ENCODE measurements at regions not wholly inside any gene's neighbourhood (a gene's known extent, or its start where the extent isn't known, plus 50 kb on each side); places are given as distances from the start of the nearest gene placed in this dataset.

DNA sequence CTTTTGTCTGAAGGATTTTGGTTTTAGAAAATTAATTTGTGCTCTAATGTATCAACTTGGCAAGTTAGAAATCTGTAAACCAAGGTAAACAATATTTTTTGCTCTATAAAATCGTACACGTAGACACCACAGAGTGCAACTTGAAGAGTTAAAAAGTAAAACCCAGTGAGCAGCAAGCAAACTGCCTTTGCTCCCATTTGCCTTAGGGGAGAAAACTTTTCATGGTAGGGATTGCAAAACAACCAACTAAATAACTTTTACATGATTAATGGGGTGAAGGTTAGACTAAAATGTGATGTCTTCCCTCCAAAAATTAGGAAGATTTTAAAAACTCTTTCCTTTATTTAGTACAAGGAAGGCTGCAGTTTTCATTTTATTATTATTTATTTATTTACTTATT is 224.2 kb upstream of the LYZL1 start:
- H3K9me2 ChIP-seq (ENCODE audit: low read depth, low read length): no peaks in the 10 kb centered on the region
- H2AFZ ChIP-seq (ENCODE audit: low read length): no peak overlapping the region
- H3K36me3 ChIP-seq (ENCODE audit: insufficient read depth, low read length): no peaks in the 10 kb centered on the region
- TF ChIP-seq, protein P1, sequence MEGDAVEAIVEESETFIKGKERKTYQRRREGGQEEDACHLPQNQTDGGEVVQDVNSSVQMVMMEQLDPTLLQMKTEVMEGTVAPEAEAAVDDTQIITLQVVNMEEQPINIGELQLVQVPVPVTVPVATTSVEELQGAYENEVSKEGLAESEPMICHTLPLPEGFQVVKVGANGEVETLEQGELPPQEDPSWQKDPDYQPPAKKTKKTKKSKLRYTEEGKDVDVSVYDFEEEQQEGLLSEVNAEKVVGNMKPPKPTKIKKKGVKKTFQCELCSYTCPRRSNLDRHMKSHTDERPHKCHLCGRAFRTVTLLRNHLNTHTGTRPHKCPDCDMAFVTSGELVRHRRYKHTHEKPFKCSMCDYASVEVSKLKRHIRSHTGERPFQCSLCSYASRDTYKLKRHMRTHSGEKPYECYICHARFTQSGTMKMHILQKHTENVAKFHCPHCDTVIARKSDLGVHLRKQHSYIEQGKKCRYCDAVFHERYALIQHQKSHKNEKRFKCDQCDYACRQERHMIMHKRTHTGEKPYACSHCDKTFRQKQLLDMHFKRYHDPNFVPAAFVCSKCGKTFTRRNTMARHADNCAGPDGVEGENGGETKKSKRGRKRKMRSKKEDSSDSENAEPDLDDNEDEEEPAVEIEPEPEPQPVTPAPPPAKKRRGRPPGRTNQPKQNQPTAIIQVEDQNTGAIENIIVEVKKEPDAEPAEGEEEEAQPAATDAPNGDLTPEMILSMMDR (IDR thresholded peaks at IDR 0.05; ENCODE audit: low read length): no peak
- no peak for TF ChIP-seq EZH2 (IDR thresholded peaks at IDR 0.05; ENCODE audit: borderline replicate concordance, low read length)
- H3K9me3 ChIP-seq (ENCODE audit: low read length): no peaks in the 10 kb centered on the region
- no peak overlapping the region for H3K4me2 ChIP-seq (ENCODE audit: low read length)
- no peaks in the 10 kb centered on the region for H3K27me3 ChIP-seq (ENCODE audit: insufficient read depth, low read length)
- H3K27ac ChIP-seq (ENCODE audit: low read depth, low read length, poor library complexity, severe bottlenecking): no peak overlapping the region
- H3K4me1 ChIP-seq (ENCODE audit: insufficient read depth, low read length, severe bottlenecking): no peaks in the 10 kb centered on the region
- no peak overlapping the region for H3K9ac ChIP-seq (ENCODE audit: low read length)
- no peak overlapping the region for H3K4me3 ChIP-seq (ENCODE audit: low read depth, low read length, poor library complexity, severe bottlenecking)
- H3K79me2 ChIP-seq (ENCODE audit: insufficient read depth, low read length): no peaks in the 10 kb centered on the region
- H4K20me1 ChIP-seq (ENCODE audit: insufficient read depth, low read length): no peaks in the 10 kb centered on the region
- H3F3A ChIP-seq (ENCODE audit: insufficient read depth, low read length): no peaks in the 10 kb centered on the region

DNA sequence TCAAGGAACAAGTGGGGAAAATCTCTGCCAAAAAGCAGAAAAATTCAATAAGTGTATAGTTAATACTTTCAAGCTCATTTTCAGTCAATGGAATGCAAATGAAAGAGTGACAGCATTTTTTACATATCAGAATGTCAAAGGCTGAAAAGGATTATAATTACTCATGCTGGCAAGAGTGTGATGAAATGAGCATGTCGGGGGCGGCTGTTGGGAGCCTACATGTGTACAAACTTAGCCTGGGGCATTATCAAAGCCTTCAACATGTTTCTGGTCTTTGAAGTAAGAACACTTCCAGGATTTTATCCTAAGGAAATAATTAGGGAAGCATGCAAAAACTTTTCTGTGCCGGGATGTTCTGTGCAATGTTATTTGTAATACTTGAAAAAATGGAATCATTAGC is 221.7 kb upstream of the LYZL1 start:
- Histone ChIP-seq H3K27ac (ENCODE audit: low read depth, low read length, poor library complexity, severe bottlenecking) (no peak overlapping the region), H4K20me1 (ENCODE audit: insufficient read depth, low read length) (no peaks in the 10 kb centered on the region), H3F3A (ENCODE audit: insufficient read depth, low read length) (no peaks in the 10 kb centered on the region), H3K36me3 (ENCODE audit: insufficient read depth, low read length) (no peaks in the 10 kb centered on the region), H3K9ac (ENCODE audit: low read length) (no peak overlapping the region), H3K9me2 (ENCODE audit: low read depth, low read length) (no peaks in the 10 kb centered on the region), H3K4me3 (ENCODE audit: low read depth, low read length, poor library complexity, severe bottlenecking) (no peak overlapping the region), H2AFZ (ENCODE audit: low read length) (no peak overlapping the region), H3K4me1 (ENCODE audit: insufficient read depth, low read length, severe bottlenecking) (no peaks in the 10 kb centered on the region), H3K27me3 (ENCODE audit: insufficient read depth, low read length) (no peaks in the 10 kb centered on the region), H3K9me3 (ENCODE audit: low read length) (no peaks in the 10 kb centered on the region), H3K79me2 (ENCODE audit: insufficient read depth, low read length) (no peaks in the 10 kb centered on the region), H3K4me2 (ENCODE audit: low read length) (no peak overlapping the region)
- TF ChIP-seq, protein P1 (IDR thresholded peaks at IDR 0.05; ENCODE audit: low read length): no peak
- TF ChIP-seq EZH2 (IDR thresholded peaks at IDR 0.05; ENCODE audit: borderline replicate concordance, low read length): no peak

DNA sequence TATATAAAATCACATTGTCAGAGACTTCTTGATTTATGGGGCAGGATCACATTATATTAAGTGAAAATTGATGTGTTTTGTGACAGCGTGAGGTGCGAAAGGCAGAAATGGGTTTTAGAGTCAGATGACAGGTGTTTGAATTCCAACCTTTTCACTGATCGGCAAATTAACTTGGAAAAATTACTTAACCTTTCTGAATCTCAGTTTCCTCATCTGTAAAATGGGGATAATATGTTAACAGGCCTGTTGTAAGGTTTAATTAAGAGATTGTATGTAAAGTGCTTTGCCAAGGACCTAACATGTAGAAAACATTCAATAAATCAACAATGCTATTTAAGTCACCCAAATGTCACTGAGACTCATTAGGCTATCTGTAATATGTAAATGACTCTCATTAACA is 221.2 kb upstream of the LYZL1 start:
- Histone ChIP-seq H3K27me3 (ENCODE audit: insufficient read depth, low read length) (no peaks in the 10 kb centered on the region), H3K4me3 (ENCODE audit: low read depth, low read length, poor library complexity, severe bottlenecking) (no peak overlapping the region), H3K4me2 (ENCODE audit: low read length) (no peak overlapping the region), H3K9me3 (ENCODE audit: low read length) (no peaks in the 10 kb centered on the region), H3F3A (ENCODE audit: insufficient read depth, low read length) (no peaks in the 10 kb centered on the region), H3K4me1 (ENCODE audit: insufficient read depth, low read length, severe bottlenecking) (no peaks in the 10 kb centered on the region), H3K9ac (ENCODE audit: low read length) (no peak overlapping the region), H4K20me1 (ENCODE audit: insufficient read depth, low read length) (no peaks in the 10 kb centered on the region), H2AFZ (ENCODE audit: low read length) (no peak overlapping the region), H3K36me3 (ENCODE audit: insufficient read depth, low read length) (no peaks in the 10 kb centered on the region), H3K27ac (ENCODE audit: low read depth, low read length, poor library complexity, severe bottlenecking) (no peak overlapping the region), H3K9me2 (ENCODE audit: low read depth, low read length) (no peaks in the 10 kb centered on the region), H3K79me2 (ENCODE audit: insufficient read depth, low read length) (no peaks in the 10 kb centered on the region)
- TF ChIP-seq, protein P1 (IDR thresholded peaks at IDR 0.05; ENCODE audit: low read length): no peak
- no peak for TF ChIP-seq EZH2 (IDR thresholded peaks at IDR 0.05; ENCODE audit: borderline replicate concordance, low read length)

Data from OCI-LY1 (cell line).